Skeletal muscle cell (primary cell): ENCODE measurements at regions not wholly inside any gene's neighbourhood (a gene's known extent, or its start where the extent isn't known, plus 50 kb on each side); places are given as distances from the start of the nearest gene placed in this dataset.

Source experiments
- DNase-seq: peaks from one replicate; pipeline ENCODE4 v3.0.0-alpha.2; 2010; ENCODE audit warnings: low read depth
- H3K4me3 ChIP-seq: 2 replicates; pipeline ENCODE4 v1.5.1; 2011; ENCODE audit warnings: low read depth, mild to moderate bottlenecking, control low read depth, low read length, moderate library complexity

DNA sequence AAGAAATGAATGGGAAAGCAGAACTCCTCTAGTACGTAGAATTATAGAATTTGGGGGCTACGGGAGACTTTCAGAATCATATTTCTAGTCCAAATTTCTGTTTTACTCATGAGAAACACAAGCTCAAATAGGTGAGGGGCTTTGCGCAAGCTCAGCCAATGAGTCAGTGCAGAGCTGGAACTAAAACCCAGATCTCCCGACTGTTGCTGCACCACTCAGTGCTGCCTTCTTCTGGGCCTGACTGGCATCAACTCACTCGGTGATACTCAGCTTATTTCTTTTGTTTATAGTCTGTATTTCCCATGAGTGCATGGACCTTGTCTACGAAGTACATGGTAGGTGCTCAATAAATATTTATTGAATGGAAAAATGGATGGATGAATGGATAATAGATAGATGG is 280.2 kb downstream of the CDK5RAP2 start:
- DNase-seq: no peak
- no peak overlapping the region for H3K4me3 ChIP-seq

DNA sequence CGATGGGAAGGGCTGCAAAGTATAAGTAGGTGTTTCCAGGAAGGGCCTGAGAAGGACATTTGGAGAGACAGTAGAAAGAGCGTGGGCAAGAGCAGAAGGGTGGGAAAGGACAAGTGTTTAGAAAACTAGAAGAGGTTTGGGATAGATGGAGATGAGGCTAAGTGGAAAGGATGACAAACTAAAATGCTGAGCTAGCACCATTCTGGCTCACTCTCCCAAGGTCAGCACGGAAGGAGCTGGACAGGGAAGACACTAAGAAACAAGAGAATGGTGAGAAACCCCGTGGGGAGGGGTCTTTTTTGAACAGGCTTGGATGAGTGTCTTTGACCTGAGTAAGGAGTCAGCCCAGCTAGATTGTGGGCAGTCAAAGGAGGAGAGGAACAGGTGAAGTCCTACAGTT is 286.0 kb downstream of the CDK5RAP2 start:
- DNase-seq: no peak
- H3K4me3 ChIP-seq: no peak overlapping the region

DNA sequence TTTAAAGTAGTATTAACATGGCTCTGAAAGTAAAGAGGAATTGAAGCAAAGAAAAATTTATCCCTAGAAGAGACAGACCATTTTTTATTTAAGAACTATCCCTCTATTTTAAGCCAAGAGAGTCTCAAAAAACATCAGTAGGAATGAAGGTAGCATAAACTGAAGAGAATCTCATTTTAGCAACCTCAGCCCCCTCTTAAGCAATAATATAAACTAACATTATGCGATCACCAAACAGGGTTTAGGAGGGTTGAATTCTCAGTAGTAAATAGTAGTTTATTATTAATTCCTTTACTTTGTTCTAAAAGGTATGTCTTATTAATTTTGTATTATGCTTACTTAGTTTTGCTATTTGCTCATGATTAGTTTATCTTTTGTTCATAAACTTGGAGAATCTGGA is 287.4 kb downstream of the CDK5RAP2 start:
- DNase-seq: no peak
- H3K4me3 ChIP-seq: no peak overlapping the region

DNA sequence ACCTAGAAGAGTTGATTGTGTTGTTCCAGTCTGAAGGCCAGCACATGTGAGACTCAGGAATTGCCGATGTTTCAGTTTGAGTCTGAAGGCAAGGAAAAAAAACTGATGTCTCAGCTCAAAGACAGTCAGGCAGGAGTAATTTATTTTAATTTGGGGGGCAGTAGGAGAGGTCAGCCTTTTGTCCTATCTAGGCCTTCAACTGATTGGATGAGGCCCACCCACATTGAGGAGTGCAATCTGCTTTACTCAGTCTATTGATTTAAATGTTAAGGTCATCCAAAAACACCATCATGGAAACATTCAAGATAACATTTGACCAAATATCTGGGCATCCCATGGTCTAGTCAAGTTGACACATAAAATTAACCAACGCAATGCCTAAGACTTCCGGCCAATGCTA is 288.9 kb downstream of the CDK5RAP2 start:
- DNase-seq: no peak
- no peak overlapping the region for H3K4me3 ChIP-seq

DNA sequence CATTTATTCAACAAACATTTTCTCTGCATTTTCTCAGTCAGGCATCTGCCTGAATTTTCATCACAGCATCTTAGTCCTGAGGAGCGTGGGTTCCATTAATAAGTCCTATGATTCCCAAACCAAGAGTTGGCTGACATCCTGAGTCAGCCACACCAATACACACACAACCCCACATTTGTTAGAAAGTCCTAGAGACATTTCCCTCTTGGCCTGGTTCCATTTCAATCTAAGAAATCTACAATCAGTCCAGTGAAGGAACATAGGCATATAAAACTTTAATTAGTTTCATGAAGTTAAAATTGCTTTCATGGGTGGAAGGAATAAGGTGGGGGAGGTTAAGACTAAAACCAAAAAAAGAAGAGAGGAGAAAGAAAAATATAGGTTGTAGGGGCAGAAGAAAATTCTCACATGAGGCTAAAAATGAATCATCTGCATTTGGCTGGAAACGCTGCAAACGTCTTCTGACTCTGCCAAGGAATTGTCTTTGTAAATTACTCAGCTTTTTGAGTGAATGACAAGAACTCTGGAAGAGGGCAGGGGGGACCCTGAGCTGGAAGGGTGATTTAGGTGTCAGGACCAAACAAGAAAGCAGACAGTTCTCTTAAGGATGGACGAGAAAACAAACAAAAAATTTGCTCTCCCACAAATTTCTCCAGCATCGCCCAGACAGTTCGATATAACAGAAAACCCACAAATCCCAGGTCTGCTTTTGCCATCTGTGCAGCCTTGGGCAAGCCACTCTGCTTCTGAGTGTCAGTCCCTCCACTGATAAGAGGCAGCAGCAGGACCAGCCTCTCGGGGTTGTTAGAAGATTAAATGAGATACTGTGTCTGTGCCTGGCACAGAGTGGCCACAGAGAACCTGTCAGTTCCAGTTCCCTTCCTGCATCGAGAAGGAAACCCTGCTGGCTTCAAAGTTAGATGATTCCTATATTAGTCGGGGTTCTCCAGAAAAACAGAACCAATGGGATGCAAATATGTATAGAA is 289.7 kb downstream of the CDK5RAP2 start:
- H3K4me3 ChIP-seq: no peak overlapping the region
- no peak for DNase-seq

DNA sequence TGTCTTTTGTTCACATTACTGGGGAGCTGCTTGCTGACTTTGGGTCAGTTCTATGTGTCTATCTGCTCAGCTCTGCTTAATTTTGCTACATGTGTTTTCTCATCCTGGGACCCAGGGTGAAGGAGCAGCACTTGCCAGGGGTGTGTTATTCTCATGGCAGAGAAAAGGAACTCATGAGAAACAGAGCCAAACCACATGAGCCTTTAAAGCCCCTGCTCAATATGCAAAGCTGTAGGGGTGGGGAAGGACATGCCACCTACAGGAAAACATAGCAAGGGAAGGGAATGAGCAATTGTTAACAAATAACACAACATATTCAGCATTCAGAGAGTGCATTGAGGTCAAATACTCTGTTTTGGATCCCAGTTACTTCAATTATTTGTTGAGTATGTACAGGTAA is 290.9 kb downstream of the CDK5RAP2 start:
- DNase-seq: no peak
- H3K4me3 ChIP-seq: no peak overlapping the region

DNA sequence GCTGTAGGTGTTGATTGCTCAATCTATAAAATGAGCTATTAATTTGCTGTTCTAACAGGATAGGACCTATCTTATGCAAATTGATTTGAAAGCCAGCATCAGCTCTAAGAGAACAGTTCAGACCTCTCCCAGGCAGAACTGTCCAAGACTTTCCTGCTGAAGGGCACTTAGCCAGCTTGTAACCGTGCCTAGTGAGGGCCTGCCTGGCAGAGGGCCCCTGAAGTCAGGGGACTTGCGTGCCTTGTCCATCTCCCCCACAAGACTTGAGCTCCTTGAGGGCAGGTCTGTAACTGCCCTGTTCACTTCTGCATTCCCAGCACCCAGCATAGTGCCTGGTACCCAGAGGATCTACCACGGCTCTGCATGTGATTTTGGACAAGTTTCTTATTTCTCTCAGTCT is 293.4 kb downstream of the CDK5RAP2 start:
- no peak overlapping the region for H3K4me3 ChIP-seq
- no peak for DNase-seq

DNA sequence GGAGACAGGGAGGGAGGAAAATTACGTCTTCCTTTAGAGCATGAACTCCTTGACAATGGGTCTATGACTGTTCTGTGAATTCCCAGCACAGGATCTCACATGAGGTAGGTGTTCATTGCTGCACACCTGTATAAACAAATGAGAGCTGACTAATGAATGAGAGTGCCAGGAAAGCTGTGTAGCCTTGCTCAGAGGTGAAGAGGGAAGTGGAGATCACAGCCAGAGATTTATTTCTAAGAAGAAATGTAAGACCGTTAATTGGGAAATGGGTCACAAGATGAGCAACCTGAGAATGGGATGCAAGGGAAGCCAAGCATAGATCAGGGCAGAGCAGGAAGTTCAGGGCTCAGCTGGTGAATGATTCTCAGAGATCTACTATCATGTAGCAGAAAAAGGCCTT is 295.1 kb downstream of the CDK5RAP2 start:
- no peak for DNase-seq
- no peak overlapping the region for H3K4me3 ChIP-seq

DNA sequence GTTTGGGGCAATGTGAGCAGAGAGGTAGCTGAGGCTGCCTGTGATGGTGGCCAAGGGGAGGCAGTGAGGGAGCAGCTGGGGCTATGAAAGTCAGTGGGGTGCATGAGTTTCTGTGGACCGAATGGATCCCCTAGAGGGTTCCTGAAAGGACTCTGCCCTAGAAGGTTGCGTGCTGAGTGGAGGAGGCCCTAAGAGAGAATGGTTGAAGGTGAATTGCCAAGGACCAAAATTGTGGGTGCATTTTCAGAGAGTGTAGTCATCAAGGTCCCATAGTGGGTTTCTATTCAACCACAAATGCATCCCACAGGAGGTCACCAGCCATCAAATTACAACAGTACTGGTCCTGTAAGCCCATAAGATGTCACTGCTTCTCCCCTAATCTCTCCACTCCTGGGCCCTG is 298.3 kb downstream of the CDK5RAP2 start:
- no peak for DNase-seq
- H3K4me3 ChIP-seq: no peak overlapping the region

DNA sequence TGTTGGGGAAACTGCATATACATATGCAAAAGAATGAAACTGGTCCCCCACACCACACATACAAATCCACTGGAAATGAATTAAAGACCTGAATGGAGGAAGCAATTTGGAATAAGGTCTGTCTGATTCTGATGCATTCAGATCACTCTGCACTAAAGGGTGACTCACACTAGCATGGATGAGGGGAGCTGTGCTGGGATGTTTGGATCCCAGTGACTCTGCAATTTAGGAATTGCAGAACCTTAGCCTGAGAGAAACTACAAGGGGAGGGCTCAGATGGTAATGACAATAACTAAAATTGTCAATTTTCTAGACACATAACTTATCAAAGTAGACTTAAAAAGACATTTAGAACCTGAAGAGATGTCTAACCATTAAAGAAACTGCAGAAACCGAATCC is 312.0 kb downstream of the CDK5RAP2 start:
- no peak overlapping the region for H3K4me3 ChIP-seq
- DNase-seq: no peak

DNA sequence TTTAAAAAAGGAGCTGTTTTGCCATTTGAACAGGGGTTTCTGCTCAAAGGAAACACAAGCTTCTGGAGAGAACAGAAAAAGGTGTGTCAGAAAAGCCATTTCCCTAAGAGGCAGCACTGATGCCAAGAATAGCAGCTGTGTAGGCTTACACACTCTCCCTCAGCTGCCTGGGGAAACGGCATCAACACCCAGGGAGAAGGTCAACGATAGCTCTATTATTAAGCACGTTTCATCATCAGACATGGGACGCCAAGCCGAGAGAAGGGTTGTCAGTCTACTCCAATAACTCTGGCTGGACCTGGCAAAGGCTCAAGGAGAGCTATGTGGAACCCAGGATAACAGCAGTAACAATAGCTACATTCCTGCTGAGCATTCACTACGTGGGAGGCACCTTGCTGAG is 314.2 kb downstream of the CDK5RAP2 start:
- no peak overlapping the region for H3K4me3 ChIP-seq
- peak; percentile 12 for DNase-seq

DNA sequence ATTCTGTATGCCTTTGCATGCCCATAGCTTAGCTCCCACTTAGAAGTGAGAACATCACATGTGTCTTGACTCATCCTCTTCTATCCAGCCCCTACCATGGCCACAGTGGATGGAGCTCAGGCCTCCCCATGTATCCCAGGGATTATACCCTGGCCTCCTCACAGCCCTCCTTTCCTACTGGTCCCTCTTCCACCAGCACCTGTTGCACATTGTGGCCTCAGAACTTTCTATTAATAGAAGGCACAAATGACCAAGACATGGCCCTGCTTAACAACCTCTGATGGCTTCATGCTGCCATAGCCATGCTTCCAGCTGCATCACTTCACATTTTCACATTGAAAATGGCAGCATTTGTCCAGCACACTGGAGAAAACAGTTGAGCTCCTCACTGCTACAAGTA is 315.4 kb downstream of the CDK5RAP2 start:
- H3K4me3 ChIP-seq: no peak overlapping the region
- DNase-seq: no peak

DNA sequence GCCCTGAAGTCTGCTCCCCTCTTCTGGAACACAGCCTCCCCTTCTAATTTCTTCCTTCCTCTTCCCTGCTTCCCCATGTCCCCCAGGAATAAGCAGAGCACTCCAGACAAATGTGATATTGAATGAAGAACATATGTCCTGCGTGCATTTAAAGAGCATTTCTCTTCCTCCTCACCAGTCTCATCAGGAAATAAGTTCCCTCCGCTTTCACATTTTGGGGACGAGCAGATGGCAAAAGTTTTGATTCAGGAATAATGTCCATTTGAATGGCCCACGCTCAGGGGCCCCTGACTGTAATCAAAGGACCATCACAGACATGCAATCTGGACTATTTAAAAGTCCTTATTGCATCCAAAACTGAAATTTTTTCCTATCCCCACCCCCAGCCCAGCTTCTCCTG is 316.1 kb downstream of the CDK5RAP2 start:
- no peak overlapping the region for H3K4me3 ChIP-seq
- DNase-seq: no peak

DNA sequence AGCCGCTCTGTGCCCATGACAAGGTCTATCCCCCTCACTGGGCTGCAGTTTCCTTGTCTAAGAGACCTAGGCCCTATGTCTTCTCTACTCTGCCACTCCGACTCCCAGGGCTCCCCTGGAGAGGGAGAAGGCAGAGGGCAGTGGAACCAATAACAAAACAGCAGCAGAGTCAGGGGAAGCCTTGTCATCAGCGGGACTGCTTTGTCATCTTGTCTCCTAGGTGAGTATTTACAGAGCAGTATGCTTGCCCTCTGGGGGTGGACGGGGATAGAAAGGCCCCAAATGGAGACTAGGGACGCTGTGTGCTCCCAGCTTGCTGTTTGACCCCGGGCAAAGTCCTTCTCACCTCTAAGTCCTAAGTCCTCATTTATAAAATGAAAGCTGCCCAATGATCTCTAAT is 318.5 kb downstream of the CDK5RAP2 start:
- no peak overlapping the region for H3K4me3 ChIP-seq
- DNase-seq: no peak

DNA sequence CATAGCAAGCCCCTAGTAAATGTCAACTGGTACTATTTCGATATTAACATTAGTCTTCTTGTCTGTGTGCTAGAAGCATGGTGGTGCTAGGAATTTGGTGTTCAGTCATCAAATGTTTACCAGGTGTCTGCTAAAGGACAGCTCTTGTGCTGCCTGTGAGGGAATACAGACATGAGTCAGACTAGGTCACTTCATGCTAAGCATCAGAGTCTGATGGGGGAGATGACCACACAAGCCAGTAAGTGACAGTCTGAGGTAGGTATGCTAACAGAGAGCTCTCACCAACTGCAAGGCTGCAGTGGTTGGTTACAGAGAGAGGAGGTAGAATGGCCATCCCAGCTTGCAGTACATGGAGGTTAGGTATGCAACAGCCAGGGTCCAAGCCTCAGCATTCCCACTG is 320.9 kb downstream of the CDK5RAP2 start:
- DNase-seq: no peak
- no peak overlapping the region for H3K4me3 ChIP-seq

DNA sequence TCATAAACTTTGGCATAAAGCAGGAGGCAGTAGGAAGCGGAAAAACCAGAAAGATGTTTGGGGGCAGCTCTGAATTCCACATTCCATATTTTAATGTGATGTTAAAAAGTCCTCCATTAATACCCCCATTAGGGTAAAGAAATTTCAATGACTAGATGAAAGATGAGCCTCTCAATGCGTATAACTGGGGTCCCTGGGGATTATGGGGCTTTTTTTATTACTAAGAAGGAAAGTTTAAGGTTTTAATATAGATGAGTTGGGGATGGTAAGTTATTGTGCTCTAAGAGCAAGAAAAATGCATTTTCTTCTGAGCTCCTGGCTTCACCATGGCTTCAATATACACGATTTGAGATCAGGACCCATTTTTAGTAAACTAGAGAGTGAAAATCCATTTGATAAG is 321.9 kb downstream of the CDK5RAP2 start:
- H3K4me3 ChIP-seq: no peak overlapping the region
- no peak for DNase-seq

DNA sequence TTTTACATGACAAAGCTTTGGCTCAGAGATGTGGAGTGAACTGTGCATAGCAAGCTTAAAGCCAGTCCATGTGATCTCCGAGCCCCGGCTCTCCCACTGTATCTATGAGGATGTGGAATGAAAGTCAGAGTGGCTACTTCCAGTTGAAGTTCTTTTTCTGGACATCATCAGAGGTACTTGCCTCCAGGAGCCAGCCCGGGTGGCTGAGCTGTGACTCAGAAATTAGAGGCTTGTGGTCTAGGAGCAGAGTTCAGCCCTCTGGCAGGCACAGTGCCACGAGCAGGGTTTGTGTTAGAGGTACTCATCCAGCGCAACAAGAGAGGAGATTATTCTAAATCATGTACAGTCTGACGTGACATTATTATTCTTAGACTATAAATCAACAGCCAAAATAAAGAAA is 322.5 kb downstream of the CDK5RAP2 start:
- no peak overlapping the region for H3K4me3 ChIP-seq
- DNase-seq: no peak

DNA sequence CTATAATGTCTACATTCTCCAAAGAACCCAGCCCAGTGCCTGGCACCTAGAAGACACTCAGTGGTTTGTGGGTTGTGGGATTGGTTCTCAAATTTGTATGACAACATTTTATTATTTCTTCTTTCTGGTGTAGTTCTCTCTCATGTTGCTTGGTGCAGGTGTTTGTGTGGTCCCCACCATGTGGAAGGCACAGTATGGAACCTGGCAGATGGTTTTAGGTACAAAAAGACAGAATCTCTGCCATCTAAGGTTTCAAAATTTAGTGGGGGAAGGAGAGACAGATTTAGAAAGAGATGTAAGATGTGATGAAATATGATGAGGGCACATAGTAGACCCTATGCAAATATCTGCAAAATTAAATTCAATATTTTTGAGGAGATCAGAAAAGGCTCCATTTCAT is 323.8 kb downstream of the CDK5RAP2 start:
- no peak overlapping the region for H3K4me3 ChIP-seq
- no peak for DNase-seq

DNA sequence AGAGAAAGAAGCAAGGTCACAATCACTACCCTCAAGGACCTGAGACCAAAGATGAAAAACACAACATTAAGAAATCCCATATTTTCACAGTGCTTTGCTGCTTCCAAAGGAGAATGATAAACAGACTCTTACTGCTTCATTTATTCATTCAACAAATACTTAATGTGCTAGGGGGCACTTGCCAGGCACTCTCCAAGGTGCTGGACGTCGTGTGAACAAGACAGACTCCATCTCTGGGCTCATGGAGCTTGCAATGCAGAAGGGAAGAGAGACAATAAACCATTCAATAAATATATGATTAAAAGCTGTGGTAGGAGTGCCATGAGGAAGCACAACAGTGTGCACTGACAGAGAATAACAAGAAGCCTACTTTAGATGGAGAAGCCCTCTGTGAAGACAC is 327.7 kb downstream of the CDK5RAP2 start:
- H3K4me3 ChIP-seq: no peak overlapping the region
- no peak for DNase-seq

DNA sequence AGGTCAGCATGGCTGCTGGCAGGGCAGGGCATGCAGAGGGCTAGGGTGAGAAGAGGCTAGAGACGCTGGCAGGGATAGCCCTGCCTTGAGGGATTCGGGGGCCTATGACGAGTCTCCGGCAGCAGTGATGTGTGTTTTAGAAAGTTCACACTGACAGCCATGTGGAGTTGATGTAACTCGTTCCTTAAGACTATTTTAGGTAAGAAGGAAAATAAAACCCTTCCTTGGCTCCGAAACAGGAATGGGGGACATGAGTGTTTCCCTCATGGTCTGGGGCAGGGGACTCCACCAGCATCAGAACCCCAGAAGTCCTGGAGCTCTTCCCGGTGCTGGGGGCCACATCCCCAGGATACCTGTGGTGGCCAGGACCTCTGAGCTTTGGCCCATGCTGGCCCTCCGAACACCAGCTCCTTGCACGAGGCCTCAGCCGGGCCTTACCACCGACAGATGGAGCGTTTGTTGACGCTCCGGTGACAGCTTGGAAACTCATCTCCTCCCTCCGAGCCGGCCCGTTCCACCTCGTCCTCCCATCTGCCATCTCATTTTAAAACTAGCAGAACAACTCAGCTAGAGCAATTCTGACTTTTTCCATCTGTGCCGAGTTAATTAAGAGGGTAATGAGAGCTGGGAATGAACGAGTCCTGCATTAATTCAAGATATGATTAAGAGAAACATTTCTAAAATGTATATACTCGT is 337.7 kb downstream of the CDK5RAP2 start:
- no peak overlapping the region for H3K4me3 ChIP-seq
- no peak for DNase-seq

DNA sequence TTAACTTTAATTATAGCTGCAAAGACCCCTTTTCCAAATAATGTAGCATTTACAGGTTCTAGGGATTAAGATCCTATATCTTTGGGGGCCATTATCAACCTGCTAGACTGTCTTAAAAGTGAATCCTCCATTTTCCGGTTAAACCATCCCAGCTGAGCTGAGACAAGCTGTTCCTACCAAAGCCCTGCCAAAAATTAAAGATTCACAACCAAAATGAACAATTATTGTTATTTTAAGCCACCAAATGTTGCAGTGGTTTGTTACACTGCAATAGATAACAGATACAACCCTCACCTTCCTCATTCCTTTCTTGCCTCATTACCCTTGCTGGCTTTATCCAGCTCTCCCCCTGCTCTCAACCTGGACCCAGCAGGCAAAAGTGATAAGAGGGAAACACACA is 343.4 kb downstream of the CDK5RAP2 start:
- DNase-seq: no peak

More for the DNA sequence above, 343.4 kb downstream of the CDK5RAP2 start:
- H3K4me3 ChIP-seq: no peak overlapping the region
